Loucy (cell line): ENCODE measurements at regions not wholly inside any gene's neighbourhood (a gene's known extent, or its start where the extent isn't known, plus 50 kb on each side); places are given as distances from the start of the nearest gene placed in this dataset.

Source experiments
- H2AFZ ChIP-seq: fragments of 200-600 bp; sonication (generic); 2 replicates; pipeline ENCODE4 v1.6.0; 2016; ENCODE audit warnings: antibody characterized with exemption, mild to moderate bottlenecking, low read length, moderate library complexity
- H3F3A ChIP-seq: fragments of 200-600 bp; 2 replicates; pipeline ENCODE4 v1.6.0; 2016; ENCODE audit warnings: antibody characterized with exemption, low read depth, mild to moderate bottlenecking
- H3K27me3 ChIP-seq: fragments of 200-600 bp; sonication (generic); 2 replicates; pipeline ENCODE4 v1.6.1; 2014; ENCODE audit warnings: low read length, mild to moderate bottlenecking; ENCODE audit not compliant: insufficient read depth, poor library complexity, severe bottlenecking
- H3K36me3 ChIP-seq: fragments of 200-600 bp; sonication (generic); 2 replicates; pipeline ENCODE4 v1.6.1; 2016; ENCODE audit warnings: low read length; ENCODE audit not compliant: insufficient read depth
- H3K4me1 ChIP-seq: fragments of 200-600 bp; sonication (generic); 2 replicates; pipeline ENCODE4 v1.5.1; 2014; ENCODE audit warnings: low read length, mild to moderate bottlenecking; ENCODE audit not compliant: insufficient read depth, poor library complexity, severe bottlenecking
- H3K4me2 ChIP-seq: fragments of 200-600 bp; sonication (generic); 2 replicates; pipeline ENCODE4 v1.6.0; 2014; ENCODE audit warnings: antibody characterized with exemption, low read length, low read depth, mild to moderate bottlenecking; ENCODE audit not compliant: poor library complexity, severe bottlenecking
- H3K4me3 ChIP-seq: fragments of 200-600 bp; sonication (generic); 2 replicates; pipeline ENCODE4 v1.5.1; 2014; ENCODE audit warnings: low read length, mild to moderate bottlenecking, mixed read lengths; ENCODE audit not compliant: poor library complexity, severe bottlenecking
- H3K79me2 ChIP-seq: fragments of 200-600 bp; sonication (generic); 2 replicates; pipeline ENCODE4 v1.6.1; 2014; ENCODE audit warnings: low read length; ENCODE audit not compliant: insufficient read depth
- H3K9ac ChIP-seq: fragments of 200-600 bp; sonication (generic); 2 replicates; pipeline ENCODE4 v1.6.0; 2014; ENCODE audit warnings: mild to moderate bottlenecking, low read depth, low read length, moderate library complexity; ENCODE audit not compliant: poor library complexity, severe bottlenecking
- H3K9me2 ChIP-seq: fragments of 200-600 bp; sonication (generic); replicated peaks from 2 replicates; pipeline ENCODE4 v1.6.1; 2016; ENCODE audit warnings: low read depth, low read length, mixed read lengths
- H3K9me3 ChIP-seq: fragments of 200-600 bp; sonication (generic); 2 replicates; pipeline ENCODE4 v1.6.1; 2014; ENCODE audit warnings: mild to moderate bottlenecking, antibody characterized with exemption, low read length, low read depth; ENCODE audit not compliant: insufficient read depth
- H4K20me1 ChIP-seq: fragments of 200-600 bp; sonication (generic); 2 replicates; pipeline ENCODE4 v1.6.0; 2014; ENCODE audit warnings: antibody characterized with exemption, low read length, mild to moderate bottlenecking; ENCODE audit not compliant: insufficient read depth, poor library complexity, severe bottlenecking
- EZH2phosphoT487 ChIP-seq: fragments of 200-600 bp; IDR thresholded peaks from 2 replicates; pipeline ENCODE4 v1.6.1; 2018; ENCODE audit warnings: antibody characterized with exemption, mild to moderate bottlenecking, moderate library complexity, borderline replicate concordance
- TF ChIP-seq, protein P1 (sequence below): fragments of 200-600 bp; sonication (generic); conservative IDR thresholded peaks from 2 replicates; pipeline ENCODE4 v1.5.1; 2014; ENCODE audit warnings: mild to moderate bottlenecking, antibody characterized with exemption, low read length

DNA sequence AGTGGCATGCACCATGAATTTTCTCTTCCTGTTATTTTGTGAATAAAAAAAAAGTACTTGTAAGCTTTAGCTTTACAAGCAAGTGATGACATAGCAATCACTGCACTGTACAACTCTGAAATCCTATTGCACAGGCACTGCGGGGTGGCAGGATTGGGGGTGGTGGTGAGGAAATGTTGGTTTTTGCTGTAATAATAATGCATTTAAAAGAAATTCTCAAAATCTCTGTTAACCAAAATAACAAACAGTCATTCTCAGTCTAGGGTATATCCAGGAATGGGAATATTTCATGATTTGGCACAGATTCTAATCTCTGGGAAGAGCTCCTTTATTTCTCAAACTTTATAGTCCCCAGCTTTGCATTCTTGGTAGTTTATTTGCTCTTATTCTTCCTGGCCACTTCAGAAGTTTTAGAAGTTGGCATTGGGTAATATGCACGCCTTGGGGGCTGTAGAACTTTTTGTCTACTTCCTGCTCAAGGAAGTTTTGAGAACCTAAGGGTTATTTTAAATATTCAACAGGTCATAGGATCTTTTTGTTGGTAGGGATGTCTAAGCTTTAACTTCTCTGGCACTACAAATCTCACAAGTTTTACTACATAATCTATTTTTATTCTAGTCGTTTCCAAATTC, 353.0 kb upstream of the KLF12 start:
- Histone ChIP-seq H3K4me1 (no peaks in the 10 kb centered on the region), H3F3A (no peaks in the 10 kb centered on the region), H3K4me3 (no peak overlapping the region), H3K9me2 (no peaks in the 10 kb centered on the region), H3K27me3 (no peaks in the 10 kb centered on the region), H3K9ac (no peak overlapping the region), H4K20me1 (no peaks in the 10 kb centered on the region), H3K9me3 (no peaks in the 10 kb centered on the region), H2AFZ (no peak overlapping the region), H3K36me3 (no peaks in the 10 kb centered on the region), H3K79me2 (no peaks in the 10 kb centered on the region), H3K4me2 (no peak overlapping the region)
- TF ChIP-seq, protein P1, sequence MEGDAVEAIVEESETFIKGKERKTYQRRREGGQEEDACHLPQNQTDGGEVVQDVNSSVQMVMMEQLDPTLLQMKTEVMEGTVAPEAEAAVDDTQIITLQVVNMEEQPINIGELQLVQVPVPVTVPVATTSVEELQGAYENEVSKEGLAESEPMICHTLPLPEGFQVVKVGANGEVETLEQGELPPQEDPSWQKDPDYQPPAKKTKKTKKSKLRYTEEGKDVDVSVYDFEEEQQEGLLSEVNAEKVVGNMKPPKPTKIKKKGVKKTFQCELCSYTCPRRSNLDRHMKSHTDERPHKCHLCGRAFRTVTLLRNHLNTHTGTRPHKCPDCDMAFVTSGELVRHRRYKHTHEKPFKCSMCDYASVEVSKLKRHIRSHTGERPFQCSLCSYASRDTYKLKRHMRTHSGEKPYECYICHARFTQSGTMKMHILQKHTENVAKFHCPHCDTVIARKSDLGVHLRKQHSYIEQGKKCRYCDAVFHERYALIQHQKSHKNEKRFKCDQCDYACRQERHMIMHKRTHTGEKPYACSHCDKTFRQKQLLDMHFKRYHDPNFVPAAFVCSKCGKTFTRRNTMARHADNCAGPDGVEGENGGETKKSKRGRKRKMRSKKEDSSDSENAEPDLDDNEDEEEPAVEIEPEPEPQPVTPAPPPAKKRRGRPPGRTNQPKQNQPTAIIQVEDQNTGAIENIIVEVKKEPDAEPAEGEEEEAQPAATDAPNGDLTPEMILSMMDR = no peak
- TF ChIP-seq EZH2phosphoT487 = no peak

DNA sequence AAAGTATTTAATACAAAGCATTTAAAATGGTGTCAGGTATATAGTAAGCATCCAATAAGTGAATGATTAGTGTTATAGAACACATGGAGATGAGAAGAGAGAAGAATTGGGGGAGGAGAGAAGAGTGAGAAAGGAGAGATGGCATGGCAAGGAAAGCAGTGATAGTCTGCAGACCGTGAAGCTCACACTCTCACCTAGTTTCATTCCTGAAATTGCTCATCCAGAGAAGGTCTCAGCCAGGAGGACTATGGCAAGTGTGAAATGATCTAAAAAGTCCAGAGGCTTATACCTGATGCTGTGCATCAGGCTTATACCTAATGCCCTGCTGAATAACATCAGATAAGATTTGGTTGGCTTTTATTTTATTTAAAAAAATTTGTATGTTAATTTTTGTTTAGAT, 351.6 kb upstream of the KLF12 start:
- Histone ChIP-seq H3K36me3 (no peaks in the 10 kb centered on the region), H3K9ac (no peak overlapping the region), H3K4me2 (no peak overlapping the region), H3K79me2 (no peaks in the 10 kb centered on the region), H3K9me3 (no peaks in the 10 kb centered on the region), H3F3A (no peaks in the 10 kb centered on the region), H2AFZ (no peak overlapping the region), H3K27me3 (no peaks in the 10 kb centered on the region), H3K9me2 (no peaks in the 10 kb centered on the region), H3K4me1 (no peaks in the 10 kb centered on the region), H4K20me1 (no peaks in the 10 kb centered on the region), H3K4me3 (no peak overlapping the region)
- TF ChIP-seq, protein P1 = no peak
- TF ChIP-seq EZH2phosphoT487 = no peak

DNA sequence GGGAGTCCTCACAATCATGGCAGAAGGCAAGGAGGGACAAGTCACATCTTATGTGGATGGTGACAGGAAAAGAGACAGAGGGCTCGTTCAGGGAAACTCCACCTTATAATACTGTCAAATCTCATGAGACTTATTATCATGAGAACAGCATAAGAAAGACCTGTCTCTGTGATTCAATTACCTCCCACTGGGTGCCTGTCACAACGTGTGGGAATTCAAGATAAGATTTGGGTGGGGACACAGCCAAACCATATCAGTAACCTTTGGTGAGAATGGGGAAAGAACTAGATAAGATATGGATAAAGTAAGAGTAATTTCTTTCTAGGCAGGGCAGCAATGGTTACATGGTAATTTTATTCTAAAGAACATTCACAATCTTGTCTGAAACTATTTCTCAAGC, 344.9 kb upstream of the KLF12 start:
- no peaks in the 10 kb centered on the region for H4K20me1 ChIP-seq
- H3K9me3 ChIP-seq = no peaks in the 10 kb centered on the region
- H3K4me2 ChIP-seq = no peak overlapping the region
- H3K27me3 ChIP-seq = no peaks in the 10 kb centered on the region
- no peak overlapping the region for H2AFZ ChIP-seq
- TF ChIP-seq, protein P1 = no peak
- TF ChIP-seq EZH2phosphoT487 = no peak
- H3K36me3 ChIP-seq = no peaks in the 10 kb centered on the region
- no peaks in the 10 kb centered on the region for H3K9me2 ChIP-seq
- H3K79me2 ChIP-seq = no peaks in the 10 kb centered on the region
- no peaks in the 10 kb centered on the region for H3K4me1 ChIP-seq
- no peak overlapping the region for H3K9ac ChIP-seq
- no peaks in the 10 kb centered on the region for H3F3A ChIP-seq
- no peak overlapping the region for H3K4me3 ChIP-seq
